Activated naive CD4-positive, alpha-beta T cell treated with anti-CD3 and anti-CD28 coated beads, Interleukin-2, amount 10 ng/mL, durations not matched to agents 7 days and 5 days (primary cell): ENCODE measurements at regions not wholly inside any gene's neighbourhood (a gene's known extent, or its start where the extent isn't known, plus 50 kb on each side); places are given as distances from the start of the nearest gene placed in this dataset.

Experiments used
- CTCF ChIA-PET: fragments of 350-600 bp; sonication (Branson Sonifier 250); formaldehyde crosslinking; loops from one replicate; lab custom pipeline; 2021; ENCODE audit warnings: antibody characterized with exemption; lab: Charles Lee
- DNase-seq: peaks from one replicate; pipeline ENCODE4 v3.0.0-alpha.2; 2020
- H3K27ac Mint-ChIP-seq: one replicate; pipeline ENCODE4 v1.8.0; 2021; ENCODE audit warnings: mild to moderate bottlenecking, moderate library complexity, mixed read lengths
- H3K27me3 Mint-ChIP-seq: one replicate; pipeline ENCODE4 v1.8.0; 2021; ENCODE audit warnings: mild to moderate bottlenecking, mixed read lengths
- H3K36me3 Mint-ChIP-seq: one replicate; pipeline ENCODE4 v1.8.0; 2021; ENCODE audit warnings: mixed read lengths
- H3K4me1 Mint-ChIP-seq: one replicate; pipeline ENCODE4 v1.8.0; 2021; ENCODE audit warnings: mixed read lengths
- H3K4me3 Mint-ChIP-seq: one replicate; pipeline ENCODE4 v1.8.0; 2021; ENCODE audit warnings: mild to moderate bottlenecking, moderate library complexity, mixed read lengths
- H3K9me3 Mint-ChIP-seq: one replicate; pipeline ENCODE4 v1.8.0; 2021; ENCODE audit warnings: mixed read lengths

GRCh38 chrX:51437521-51437920, 58.9 kb downstream of the NUDT11 start:
- H3K4me3 Mint-ChIP-seq, result no peak overlapping the region
- no peaks in the 10 kb centered on the region for H3K36me3 Mint-ChIP-seq
- H3K27ac Mint-ChIP-seq, result no peak overlapping the region
- no peak for DNase-seq
- H3K9me3 Mint-ChIP-seq, result no peaks in the 10 kb centered on the region
- H3K4me1 Mint-ChIP-seq, result no peaks in the 10 kb centered on the region
- no peaks in the 10 kb centered on the region for H3K27me3 Mint-ChIP-seq
- CTCF ChIA-PET, result interaction anchor here (0.8 kb wide), 1 partner anchor 17 kb away, joined by 3 read pairs; no protein-coding TSS in a partner anchor

- Mint-ChIP-seq H3K27ac (no peak overlapping the region), H3K27me3 (no peaks in the 10 kb centered on the region), H3K4me1 (no peaks in the 10 kb centered on the region), H3K36me3 (no peaks in the 10 kb centered on the region), H3K4me3 (no peak overlapping the region), H3K9me3 (no peaks in the 10 kb centered on the region)
- DNase-seq, result no peak
- CTCF ChIA-PET, result no interaction called here
These were observed 61.3 kb downstream of the NUDT11 start for GRCh38 chrX:51435101-51435500.

- H3K4me1 Mint-ChIP-seq, result no peaks in the 10 kb centered on the region
- no peaks in the 10 kb centered on the region for H3K9me3 Mint-ChIP-seq
- no peak overlapping the region for H3K27ac Mint-ChIP-seq
- no peak for DNase-seq
- no peak overlapping the region for H3K4me3 Mint-ChIP-seq
- CTCF ChIA-PET, result interaction anchor here (1.1 to 3.3 kb wide), 4 partner anchors 37 to 85 kb away, joined by 3 to 42 read pairs (median 4); no protein-coding TSS in a partner anchor
- no peaks in the 10 kb centered on the region for H3K27me3 Mint-ChIP-seq
- H3K36me3 Mint-ChIP-seq, result no peaks in the 10 kb centered on the region
These were observed 74.3 kb downstream of the NUDT11 start for GRCh38 chrX:51421972-51422597.

GRCh38 chrX:51420610-51421009, 75.8 kb downstream of the NUDT11 start:
- no peaks in the 10 kb centered on the region for H3K27me3 Mint-ChIP-seq
- no peaks in the 10 kb centered on the region for H3K4me1 Mint-ChIP-seq
- H3K9me3 Mint-ChIP-seq, result no peaks in the 10 kb centered on the region
- CTCF ChIA-PET, result interaction anchor here (0.8 to 3.3 kb wide), 6 partner anchors 9 to 277 kb away, joined by 3 to 42 read pairs (median 4); no protein-coding TSS in a partner anchor
- H3K27ac Mint-ChIP-seq, result no peak overlapping the region
- H3K4me3 Mint-ChIP-seq, result no peak overlapping the region
- no peaks in the 10 kb centered on the region for H3K36me3 Mint-ChIP-seq
- peak; percentile 43 for DNase-seq

- Mint-ChIP-seq H3K27ac (no peak overlapping the region), H3K4me1 (no peaks in the 10 kb centered on the region), H3K36me3 (no peaks in the 10 kb centered on the region), H3K27me3 (no peaks in the 10 kb centered on the region), H3K9me3 (no peaks in the 10 kb centered on the region), H3K4me3 (no peak overlapping the region)
- CTCF ChIA-PET, result no interaction called here
- no peak for DNase-seq
These were observed 75.8 kb downstream of the NUDT10 start for GRCh38 chrX:51408462-51408861.

- Mint-ChIP-seq H3K4me3 (no peak overlapping the region), H3K36me3 (no peaks in the 10 kb centered on the region), H3K4me1 (no peaks in the 10 kb centered on the region), H3K27me3 (no peaks in the 10 kb centered on the region), H3K27ac (no peak overlapping the region), H3K9me3 (no peaks in the 10 kb centered on the region)
- no peak for DNase-seq
- CTCF ChIA-PET, result no interaction called here
These were observed 75.1 kb downstream of the NUDT10 start for GRCh38 chrX:51407520-51408409.

GRCh38 chrX:51406688-51407519, 74.3 kb downstream of the NUDT10 start:
- no peaks in the 10 kb centered on the region for H3K27me3 Mint-ChIP-seq
- DNase-seq, result no peak
- CTCF ChIA-PET, result no interaction called here
- H3K27ac Mint-ChIP-seq, result no peak overlapping the region
- H3K36me3 Mint-ChIP-seq, result no peaks in the 10 kb centered on the region
- H3K9me3 Mint-ChIP-seq, result no peaks in the 10 kb centered on the region
- no peaks in the 10 kb centered on the region for H3K4me1 Mint-ChIP-seq
- no peak overlapping the region for H3K4me3 Mint-ChIP-seq

GRCh38 chrX:51404445-51404844, 71.8 kb downstream of the NUDT10 start:
- Mint-ChIP-seq H3K36me3 (no peaks in the 10 kb centered on the region), H3K4me3 (no peak overlapping the region), H3K27ac (no peak overlapping the region), H3K27me3 (no peaks in the 10 kb centered on the region), H3K9me3 (no peaks in the 10 kb centered on the region), H3K4me1 (no peaks in the 10 kb centered on the region)
- CTCF ChIA-PET, result no interaction called here
- DNase-seq, result no peak

- Mint-ChIP-seq H3K9me3 (peaks cover 3% of the 10 kb centered on the region), H3K27me3 (no peaks in the 10 kb centered on the region), H3K4me3 (peak overlapping the region; percentile 88), H3K4me1 (peaks cover 22% of the 10 kb centered on the region), H3K27ac (peak overlapping the region; percentile 93), H3K36me3 (no peaks in the 10 kb centered on the region)
- CTCF ChIA-PET, result interaction anchor here (0.6 kb wide), 1 partner anchor 59 kb away, joined by 3 read pairs; no protein-coding TSS in a partner anchor
- peak; percentile 68 for DNase-seq
These were observed 63.4 kb downstream of the NUDT10 start for GRCh38 chrX:51395810-51396728.

- no peak for DNase-seq
- H3K27ac Mint-ChIP-seq, result no peak overlapping the region
- H3K4me3 Mint-ChIP-seq, result peak overlapping the region; percentile 88
- H3K4me1 Mint-ChIP-seq, result peaks cover 22% of the 10 kb centered on the region
- CTCF ChIA-PET, result no interaction called here
- H3K27me3 Mint-ChIP-seq, result no peaks in the 10 kb centered on the region
- peaks cover 3% of the 10 kb centered on the region for H3K9me3 Mint-ChIP-seq
- H3K36me3 Mint-ChIP-seq, result no peaks in the 10 kb centered on the region
These were observed 62.8 kb downstream of the NUDT10 start for GRCh38 chrX:51395480-51395809.
